GM21825 (cell line): ENCODE measurements at regions not wholly inside any gene's neighbourhood (a gene's known extent, or its start where the extent isn't known, plus 50 kb on each side); places are given as distances from the start of the nearest gene placed in this dataset.
A peak's percentile ranks its signal among the peaks of the same experiment; 100 is the strongest.
"Not testable (repeated sequence)": the region's sequence is repeated elsewhere in the genome, so short reads cannot be mapped to it uniquely, and the experiment has no call there.

Experiments
- ATAC-seq: cut with Tn5 transposase; IDR thresholded peaks from one replicate; pipeline ENCODE4 v1.9.1; 2021; ENCODE audit warnings: mild to moderate bottlenecking, moderate library complexity; ENCODE audit not compliant: unreplicated experiment

DNA sequence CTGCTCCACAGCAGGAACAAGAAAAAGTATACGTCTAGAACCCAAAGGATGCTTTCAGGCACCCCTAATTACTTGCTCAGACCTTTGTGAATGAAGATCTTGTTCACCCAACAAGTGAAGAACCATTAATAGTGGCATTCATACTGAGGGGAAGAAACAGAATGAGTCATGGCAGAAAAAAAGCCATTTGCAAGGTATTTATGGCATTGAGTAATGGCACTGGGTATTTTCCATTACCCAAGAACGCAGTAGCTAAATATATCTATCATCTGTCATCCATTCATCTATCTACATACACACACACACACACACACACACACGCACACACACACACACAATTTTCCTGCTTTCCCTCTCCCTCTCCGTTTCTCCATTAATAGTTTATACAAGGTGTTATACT is 56.4 kb upstream of the XIRP2 start:
- ATAC-seq: no peak

DNA sequence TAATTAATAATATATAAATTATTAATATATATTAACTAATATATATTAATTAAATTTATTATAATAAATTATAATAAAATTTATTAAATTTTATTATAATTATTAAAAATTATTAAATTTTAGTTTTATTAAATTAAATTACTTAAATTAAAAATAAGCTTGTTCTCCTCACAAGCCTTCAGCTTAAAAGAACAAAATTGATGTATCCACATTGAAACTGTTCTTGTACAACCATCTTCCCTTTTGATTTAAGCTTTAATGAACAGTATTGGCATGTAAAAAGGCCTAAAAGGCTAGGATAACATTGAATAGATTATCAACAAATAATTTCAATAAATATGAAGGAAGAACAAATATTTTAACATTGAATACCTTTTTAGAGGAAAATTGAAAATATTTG is 62.4 kb upstream of the XIRP2 start:
- no peak for ATAC-seq

DNA sequence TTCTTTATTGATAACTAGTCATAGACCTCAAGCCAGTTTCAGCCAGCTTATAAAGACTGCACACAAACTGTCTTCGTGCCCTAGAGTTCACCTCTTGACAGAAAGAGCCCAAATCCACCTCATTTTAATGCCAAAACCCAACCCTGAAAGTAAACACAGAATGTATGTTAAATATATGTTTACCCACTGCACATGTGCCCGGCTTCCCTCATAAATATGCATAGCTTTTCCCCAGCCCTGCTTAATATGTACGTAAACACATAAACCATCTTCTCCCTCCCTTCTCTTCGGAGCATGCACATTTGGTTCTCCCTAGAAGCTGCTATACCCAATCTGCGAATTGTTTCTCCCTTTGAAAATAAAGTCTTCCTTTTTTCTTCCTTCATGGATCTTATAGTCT is 73.9 kb upstream of the XIRP2 start:
- no peak for ATAC-seq

DNA sequence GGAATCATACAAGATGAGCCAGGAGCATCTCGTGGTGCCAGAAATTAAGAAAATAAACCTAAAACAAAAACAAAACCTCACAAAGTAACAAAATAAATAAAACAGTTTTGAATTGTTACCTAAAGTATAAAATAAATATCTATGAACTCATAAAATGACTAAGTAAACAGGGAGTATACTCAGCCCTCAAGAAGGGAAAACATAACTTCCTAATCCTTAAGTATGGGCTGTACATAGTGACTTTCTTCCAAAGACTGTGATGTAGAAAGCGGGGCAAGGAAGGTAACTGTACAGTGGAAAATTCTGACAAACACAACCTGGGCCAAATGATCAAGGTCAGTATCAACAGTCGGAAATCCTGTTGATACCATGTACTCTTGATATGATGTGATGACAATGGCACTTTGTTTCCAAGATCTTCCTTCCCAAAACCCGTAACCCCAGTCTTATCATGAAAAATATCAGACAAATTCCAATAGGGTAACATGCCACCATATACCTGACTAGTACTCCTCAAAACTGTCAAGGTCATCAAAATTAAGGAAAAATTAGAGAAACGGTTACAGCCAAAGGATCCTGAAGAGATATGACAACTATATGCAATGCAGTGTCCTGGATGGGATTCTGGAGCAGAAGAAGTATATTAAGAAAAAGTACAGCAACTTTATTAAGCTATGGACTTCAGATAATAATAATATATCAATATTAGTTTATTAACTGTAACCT is 76.0 kb upstream of the XIRP2 start:
- no peak for ATAC-seq

DNA sequence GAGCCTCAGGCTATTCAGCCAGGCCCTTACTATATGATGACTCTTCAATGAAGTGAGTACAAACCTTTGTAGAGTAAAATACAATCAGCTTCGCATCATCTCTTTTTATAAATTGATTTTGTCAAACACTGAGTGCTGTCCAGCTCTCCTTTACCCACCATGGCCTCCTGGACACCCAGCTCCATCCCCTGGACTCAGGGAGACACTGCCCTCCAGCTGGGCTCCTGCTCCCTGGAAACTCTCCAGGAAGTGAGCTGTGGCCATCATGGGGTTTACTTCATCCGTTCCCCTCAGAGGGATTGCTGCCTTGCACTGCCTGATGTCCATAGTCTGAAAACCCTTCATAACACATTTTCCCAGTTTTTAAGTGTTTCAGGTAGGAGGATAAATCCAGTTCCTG is 82.5 kb upstream of the XIRP2 start:
- no peak for ATAC-seq

DNA sequence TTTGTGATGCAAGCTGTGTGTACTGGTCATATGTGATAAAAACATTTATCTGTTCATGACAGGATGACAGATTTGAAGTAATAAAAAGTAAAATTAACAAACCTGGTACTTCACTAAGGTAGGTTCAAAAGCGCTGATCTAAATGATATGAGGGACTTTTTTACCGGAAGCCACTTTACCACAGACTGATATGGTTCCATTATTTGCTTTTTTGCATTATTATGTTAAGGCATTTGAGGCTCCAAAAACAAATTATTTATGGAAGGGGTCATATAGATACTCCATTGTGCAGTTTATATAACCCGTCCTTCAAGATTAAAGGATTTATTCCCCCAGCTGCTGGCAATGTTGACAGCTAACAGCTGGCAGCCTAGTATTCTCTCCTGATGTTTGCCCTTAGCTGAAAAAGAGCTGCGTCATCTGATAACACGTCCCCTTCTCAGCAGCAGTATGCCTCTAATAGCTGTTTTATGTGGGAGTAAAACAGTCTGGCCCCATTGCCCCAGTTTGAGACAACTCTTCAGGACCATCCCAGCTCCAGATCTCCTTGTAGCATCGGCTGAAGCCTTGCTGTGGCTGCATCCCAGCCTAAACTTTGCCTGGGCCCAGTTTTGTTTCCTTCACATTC is 84.8 kb upstream of the XIRP2 start:
- ATAC-seq: no peak

DNA sequence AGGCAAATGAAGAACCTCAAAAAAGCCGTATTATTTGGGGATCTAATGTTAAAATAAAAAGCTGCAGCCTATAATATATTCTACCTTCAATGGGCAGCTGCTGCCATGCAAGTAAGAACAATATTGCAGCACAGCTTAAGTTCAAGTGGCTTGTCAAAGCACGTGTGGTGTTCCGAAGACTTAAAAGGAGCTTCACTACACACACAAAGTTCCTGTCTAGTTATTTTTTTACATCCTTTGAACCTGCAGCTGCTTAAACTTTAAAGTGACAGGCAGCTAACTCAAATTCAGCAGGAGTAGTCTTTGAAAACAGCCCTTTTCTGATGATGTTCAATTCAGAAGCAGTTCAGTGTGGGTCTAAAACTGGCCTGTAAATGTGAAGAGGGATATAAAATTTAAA is 85.8 kb upstream of the XIRP2 start:
- no peak for ATAC-seq

DNA sequence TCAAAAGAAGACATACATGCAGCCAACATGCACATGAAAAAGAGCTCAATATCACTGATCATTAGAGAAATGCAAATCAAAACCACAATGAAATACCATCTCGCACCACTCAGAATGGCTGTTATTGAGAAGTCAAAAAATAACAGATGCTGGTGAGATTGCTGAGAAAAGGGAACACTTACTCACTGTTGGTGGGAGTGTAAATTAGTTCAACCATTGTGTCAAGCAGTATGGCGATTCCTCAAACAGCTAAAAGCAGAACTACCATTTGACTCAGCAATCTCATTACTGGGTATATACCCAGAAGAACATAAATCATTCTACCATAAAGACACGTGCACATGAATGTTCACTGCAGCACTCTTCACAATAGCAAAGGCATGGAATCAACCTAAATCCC is 95.5 kb upstream of the XIRP2 start:
- ATAC-seq: no peak

DNA sequence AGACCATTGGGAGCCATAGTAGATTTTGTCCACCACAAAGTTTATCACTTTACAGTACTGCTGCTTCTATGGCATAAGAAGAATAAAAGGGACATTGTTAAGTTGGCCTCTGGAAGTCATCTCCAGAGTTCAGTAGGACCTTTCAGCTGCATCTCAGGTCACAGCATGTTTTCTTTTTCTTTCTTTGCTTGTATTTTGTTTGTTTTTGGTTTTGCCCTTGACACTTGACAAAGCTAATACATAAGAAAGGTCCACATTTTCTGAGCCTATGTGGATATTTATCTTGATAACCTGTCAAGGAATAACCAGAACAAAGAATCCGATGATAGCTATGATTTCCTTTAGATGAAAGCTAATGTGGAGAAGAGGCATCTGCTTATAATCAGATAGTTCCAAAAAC is 101.6 kb upstream of the XIRP2 start:
- no peak for ATAC-seq

DNA sequence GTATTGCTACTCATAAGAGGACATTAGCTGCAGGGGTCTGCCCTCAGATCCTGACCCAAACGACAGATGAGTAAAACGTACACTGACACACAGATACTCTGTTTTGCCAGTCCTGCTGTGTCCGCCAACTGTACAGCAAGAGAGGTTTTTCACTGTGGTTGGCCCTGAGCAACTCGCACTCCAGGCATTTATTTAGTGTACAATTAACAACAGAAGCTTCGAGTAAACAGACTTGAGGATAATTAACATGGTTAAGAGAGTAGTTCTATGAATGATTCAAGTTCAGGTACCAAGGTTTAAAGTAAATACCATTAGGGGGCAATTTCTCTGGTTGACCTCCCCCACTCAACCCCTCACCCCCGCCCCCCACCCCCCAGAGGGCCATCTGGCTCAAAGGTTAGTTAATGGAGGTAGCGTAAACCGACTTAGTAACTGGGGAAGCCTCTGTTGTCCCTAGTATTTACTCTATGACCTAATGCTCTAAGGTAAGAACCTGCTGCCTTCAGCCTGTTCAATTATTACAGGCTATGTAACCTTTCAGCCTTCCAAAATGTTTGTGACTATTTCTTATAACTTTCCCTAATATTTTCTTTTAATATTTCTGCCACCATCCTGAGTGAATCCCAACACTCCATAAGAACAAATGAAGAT is 103.9 kb upstream of the XIRP2 start:
- ATAC-seq: no peak

DNA sequence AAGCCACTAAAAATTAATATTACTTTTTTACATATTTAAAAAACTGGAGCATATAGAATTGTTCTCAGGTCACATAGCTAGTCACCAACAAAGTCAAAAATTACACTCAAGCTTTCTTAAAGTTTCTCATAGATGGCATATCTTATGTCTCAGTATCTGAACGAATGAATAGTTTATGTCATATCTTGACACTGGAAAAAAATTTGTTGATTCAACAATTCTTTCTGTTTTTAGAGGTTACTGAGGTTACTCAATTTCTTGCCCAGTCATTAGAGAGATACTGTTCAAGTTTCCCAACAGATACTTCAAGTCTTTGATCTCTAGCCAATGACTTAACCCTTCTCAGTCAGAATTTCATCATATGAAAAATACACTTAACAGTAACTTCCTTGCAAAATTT is 113.1 kb upstream of the XIRP2 start:
- no peak for ATAC-seq

DNA sequence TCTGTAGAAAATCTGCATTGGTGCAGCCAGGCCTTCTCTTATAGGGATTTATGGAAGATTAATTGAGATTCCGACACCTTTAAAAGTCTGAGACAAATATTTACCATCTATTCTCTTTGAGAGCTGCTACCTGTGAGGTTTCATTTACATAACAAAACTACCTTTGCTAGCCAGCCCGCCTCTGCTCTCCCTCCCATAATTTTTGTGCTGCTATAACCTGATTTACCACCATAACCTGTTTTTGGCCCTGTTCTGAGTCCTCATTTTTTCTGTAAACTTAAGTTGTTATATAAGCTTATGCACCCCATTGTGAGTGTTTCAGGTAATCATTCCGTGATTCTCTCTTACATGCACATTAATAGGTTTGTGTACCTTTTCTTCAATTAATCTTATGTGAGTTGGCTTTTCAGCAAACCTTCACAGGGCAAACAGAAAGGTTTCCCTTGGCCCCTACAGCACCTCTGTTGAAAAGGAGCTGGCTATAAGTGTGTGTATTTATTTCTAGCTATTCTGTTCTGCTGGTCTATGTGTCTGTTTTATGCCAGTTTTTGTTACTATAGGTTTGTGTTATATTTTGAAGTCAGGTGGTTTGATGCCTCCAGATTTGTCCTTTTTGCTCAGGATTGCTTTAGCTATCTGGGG is 114.9 kb upstream of the XIRP2 start:
- no peak for ATAC-seq

DNA sequence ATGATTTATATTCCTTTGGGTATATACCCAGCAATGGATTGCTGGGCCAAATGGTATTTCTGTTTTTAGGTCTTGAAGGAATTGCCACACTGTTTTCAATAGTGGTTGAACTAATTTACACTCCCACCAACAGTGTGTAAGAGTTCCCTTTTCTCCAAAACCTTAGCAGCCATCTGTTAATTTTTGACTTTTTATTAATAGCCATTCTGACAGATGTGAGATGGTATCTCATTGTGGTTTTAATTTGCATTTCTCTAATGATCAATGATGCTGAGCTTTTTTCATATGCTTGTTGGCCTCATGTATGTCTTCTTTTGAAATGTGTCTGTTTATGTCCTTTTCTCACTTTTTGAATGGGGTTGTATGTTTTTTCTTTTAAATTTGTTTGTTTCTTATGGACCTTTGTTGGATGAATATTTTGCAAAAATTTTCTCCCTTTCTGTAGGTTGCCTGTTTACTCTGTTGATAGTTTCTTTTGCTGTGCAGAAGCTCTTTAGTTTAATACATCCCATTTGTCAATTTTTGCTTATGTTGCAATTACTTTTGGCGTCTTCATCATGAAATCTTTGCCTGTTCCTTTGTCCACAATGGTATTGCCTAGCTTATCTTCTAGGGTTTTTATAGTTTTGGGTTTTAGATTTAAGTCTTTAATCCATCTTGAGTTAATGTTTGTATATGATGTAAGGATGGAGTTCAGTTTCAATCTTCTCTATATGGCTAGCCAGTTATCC is 119.7 kb upstream of the XIRP2 start:
- ATAC-seq: peak; percentile 70

DNA sequence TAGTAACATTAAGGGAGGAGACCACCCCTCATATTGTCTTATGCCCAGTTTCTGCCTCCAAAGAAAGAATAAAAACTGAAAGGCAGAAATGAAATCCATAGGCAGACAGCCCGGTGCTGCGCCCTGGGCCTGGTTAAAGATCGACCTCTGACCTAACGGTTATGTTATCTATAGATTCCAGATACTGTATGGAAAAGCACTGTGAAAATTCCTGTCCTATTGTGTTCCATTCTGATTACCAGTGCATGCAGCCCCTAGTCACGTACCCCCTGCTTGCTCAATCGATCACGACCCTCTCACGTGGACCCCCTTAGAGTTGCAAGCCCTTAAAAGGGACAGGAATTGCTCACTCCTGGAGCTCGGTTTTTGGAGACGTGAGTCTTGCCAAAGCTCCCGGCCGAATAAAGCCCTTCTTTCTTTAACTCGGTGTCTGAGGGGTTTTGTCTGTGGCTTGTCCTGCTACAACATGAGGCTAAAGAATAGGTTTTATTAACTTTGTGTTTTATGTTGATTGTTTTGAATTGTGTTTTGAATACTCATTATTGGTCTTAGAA is 121.4 kb upstream of the XIRP2 start:
- ATAC-seq: not testable (repeated sequence)

DNA sequence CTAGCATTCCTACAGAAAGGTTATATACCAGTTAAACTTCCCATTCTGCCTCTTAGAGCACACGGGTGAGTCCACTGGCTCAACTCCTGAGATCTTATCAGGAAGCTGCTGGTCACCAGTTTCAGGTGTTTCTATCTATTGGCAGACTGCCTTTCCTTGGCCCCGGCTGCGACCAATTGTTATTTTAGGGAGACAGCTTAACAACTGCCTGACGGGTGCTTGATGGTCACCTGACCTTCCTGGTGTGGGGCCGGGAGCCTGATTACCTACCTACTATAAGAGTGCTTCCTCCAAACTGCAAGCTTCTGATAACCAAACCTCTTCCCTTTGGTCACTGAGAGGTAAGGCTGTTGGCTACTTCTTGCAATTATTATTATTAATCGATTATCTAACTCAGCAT is 122.1 kb upstream of the XIRP2 start:
- ATAC-seq: no peak

DNA sequence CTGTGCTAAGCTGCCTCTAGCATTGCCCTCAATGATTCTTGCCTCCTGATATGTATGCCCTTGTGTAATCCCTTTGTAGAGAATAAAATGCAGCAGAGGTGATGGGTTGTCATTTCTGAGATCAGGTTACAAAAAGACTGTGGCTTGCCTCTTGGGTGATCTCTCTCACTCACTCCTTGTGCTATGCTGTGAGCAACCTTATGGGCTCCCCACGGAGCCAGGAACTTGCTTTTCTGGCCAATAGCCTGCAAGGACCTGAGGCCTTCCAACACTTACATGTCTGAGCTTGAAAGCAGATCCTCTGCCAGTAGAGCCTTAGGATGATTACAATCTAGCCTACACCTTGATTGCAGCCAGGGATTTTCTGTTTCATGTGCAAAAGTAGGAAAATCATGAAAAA is 123.1 kb upstream of the XIRP2 start:
- ATAC-seq: no peak

DNA sequence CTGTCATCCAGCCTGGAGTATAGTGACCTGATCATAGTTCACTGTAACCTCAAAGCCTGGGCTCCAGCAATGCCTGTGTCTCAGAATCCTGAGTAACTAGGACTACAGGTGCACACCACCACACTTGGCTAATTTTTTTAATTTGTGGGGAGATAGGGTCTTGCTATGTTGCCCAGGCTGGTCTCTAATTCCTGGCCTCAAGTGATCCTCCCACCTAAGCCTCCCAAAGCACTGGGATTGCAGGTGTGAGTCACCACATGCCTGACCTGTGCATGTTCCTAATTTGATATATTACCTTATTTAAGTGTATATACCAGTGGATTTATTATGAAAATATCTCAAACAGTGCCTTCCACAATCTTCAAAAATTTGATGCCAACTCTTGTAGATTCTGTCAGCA is 123.6 kb upstream of the XIRP2 start:
- ATAC-seq: no peak

DNA sequence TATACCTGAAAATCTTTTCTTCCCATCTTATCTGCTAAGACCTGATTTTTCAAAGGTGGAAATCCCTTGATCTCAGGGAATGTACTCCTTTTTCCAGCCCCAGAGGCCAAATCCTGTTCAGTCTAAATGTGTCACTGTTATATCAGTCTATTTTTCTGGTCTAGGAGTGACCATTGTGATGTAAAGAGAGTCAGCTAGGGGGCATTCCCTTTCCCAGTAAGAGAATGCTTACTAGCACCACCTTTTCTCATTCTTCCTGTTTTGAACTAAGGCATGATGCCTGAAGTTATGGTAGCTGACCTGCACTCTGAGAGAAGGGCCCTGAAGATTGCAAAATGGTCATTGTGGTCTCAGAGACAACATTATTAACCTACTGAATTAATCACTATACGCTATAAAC is 124.1 kb upstream of the XIRP2 start:
- ATAC-seq: no peak

DNA sequence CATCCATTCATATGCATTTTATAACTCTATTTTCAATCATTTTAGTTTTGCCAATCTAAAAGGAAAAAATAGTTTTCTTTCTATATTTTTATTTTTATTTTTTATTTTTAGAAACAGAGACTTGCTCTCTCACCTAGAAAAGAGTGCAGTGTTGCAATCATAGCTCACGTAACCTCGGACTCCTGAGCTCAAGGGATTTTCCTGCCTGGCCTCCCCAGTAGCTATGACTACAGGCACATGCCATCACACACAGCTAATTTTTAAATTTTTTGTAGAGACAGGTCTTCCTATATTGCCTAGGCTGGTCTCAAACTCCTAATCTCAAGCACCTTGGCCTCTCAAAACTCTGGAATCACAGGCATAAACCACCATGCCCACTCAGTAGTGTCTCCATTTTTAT is 125.5 kb upstream of the XIRP2 start:
- no peak for ATAC-seq

DNA sequence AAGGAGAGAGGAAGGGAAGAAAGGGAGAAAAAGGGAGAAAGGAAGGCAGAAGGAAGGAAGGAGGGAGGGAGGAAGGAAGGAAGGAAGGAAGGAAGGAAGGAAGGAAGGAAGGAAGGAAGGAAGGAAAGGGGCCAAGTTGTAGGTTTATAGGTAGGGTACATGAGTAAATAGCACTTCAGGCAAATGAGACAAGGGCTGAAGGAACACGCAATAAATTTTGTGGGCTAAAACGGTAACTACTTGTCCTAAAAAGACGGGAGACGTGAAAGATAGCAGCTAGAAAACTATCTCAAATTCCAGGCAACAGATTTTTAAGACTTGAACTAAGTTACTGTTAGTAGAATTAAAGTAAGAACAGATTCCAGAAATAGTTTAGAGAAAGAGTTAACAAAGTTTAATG is 129.3 kb upstream of the XIRP2 start:
- ATAC-seq: no peak

DNA sequence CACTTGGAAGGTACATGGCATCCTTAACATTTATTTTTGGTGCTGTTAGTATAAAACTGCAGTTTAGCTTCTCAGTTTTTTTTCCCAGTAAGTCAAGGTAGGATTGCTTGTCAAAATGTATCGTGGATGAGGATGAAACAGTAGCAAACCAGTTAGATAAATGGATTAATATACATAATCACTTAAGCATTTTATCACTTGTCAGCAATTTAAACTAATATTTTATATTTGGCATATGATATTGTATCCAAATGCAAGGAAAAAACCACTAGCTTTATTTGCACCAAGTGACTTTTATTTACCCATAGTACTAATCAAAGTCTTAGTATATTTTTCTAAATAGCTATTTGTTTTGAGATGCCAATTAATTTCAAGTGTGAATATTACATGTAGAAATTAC is 137.7 kb upstream of the XIRP2 start:
- no peak for ATAC-seq
